GM18873 (cell line): ENCODE measurements at regions not wholly inside any gene's neighbourhood (a gene's known extent, or its start where the extent isn't known, plus 50 kb on each side); places are given as distances from the start of the nearest gene placed in this dataset.
"Not testable (repeated sequence)": the region's sequence is repeated elsewhere in the genome, so short reads cannot be mapped to it uniquely, and the experiment has no call there.

Experiments
- ATAC-seq: cut with Tn5 transposase; IDR thresholded peaks from one replicate; pipeline ENCODE4 v1.9.1; 2021; ENCODE audit warnings: mild to moderate bottlenecking, moderate library complexity, moderate number of reproducible peaks; ENCODE audit not compliant: unreplicated experiment, low FRiP score

DNA sequence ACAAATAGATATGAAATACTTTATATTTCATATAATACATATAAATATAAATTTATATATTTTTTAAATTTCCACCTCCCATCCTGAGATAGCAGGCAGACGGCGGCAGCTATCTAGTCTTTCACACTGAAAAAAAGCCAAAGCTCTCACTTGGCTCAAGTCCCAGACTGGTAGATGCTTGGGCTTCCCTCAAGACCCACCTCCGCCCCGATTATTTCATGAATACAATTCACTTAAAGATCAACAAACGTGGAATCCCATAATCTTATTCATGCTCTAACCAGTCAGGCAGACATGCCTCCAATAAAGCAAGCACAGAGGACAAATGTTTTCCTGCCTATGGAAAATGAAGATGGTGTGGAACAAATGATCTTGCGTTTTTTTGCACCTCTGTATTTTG is 275.9 kb upstream of the NR2F2 start:
- no peak for ATAC-seq

DNA sequence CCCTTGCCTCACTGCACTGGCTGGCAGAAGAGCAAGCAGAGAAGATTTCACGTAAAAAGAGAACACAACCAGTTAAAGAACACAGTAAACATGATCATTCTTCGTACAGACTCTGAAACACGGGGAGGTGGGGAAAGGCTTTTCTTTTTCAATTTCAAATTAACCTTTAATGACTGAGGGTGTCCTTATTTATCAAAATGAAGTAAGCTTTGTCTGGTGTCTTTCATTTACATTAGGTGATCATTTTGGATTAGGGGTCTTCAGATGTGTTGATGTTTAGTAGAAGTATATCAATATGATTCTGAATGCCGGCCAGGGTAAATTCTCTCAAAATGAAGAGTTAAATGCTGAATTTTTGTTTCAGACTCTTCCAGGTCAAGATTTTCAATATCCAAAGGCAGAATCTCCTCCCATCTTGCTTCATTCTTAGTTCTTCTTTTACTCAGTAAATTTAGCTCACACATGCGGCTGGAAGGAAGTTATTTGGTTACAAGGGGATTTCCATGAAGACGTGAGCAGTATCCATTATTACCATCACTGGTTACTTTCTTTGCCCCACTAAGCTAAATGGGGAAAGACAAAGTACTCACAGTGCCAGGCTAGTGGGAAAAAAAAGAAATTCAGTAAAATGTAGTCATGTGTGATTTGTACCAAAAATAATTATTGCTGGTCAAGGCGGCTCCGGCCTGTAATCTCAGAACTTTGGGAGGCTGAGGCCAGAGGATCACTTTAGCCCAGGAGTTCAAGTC is 272.2 kb upstream of the NR2F2 start:
- peak; percentile 93 for ATAC-seq

DNA sequence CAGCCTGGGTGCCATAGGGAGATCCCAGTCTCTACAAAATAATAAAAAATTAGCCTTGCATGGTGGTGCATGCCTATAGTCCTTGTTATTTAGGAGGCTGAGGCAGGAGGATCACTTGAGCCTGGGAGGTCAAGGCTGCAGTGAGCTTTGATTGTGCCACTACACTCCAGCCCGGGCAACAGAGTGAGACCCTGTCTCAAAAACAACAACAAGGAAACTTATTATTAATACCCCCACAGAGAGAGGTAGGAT is 271.7 kb upstream of the NR2F2 start:
- ATAC-seq: not testable (repeated sequence)

DNA sequence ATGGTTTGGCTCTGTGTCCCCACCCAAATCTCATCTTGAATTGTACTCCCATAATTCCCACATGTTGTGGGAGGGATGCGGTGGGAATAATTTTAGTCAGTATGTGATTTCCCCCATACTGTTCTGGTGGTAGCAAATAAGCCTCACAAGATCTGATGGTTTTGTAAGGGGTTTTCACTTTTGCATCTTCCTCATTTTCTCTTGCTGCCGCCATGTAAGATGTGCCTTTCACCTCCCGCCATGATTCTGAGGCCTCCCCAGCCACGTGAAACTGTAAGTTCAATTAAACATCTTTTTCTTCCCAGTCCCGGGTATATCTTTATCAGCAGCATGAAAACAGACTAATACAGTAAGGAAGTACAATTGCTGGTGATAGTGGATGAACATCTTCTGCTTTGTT is 269.9 kb upstream of the NR2F2 start:
- ATAC-seq: not testable (repeated sequence)

DNA sequence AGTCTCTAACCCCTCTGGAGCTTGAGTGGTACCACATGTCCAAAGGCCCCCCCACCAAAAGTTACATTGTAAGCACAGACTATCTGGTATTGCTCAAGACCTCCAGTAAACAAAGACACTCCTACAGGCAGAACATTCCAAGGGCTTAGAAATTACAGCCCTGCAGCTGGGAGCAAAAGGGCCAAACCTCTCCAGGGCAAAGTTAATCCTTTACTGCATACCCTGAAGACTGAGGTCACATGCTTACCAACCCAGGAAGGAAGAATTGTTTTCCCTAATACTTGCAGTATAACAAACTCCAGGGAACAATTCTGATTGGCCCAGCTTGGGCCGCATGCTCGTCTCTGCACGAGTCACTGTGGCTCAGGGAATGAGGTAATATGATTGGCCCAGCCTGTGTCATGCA is 266.1 kb upstream of the NR2F2 start:
- ATAC-seq: no peak

DNA sequence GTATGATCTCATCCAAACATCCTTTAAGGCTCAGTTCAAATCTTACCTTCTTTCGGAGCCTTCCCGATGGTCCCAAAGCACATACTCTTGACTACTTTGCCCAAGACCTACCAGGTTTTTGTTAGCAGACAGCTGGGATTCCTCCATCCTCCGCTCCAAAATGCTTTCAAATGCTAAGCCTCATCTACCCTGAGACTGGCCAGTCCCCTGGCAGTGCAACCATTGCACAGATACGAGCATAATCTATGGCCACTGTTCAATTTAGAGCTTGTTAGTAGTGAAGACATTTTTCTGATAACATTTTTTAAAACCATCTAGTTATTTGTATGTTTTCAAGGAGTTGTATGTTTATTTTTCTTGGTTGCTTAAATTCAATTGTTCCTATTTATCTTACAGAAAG is 264.4 kb upstream of the NR2F2 start:
- no peak for ATAC-seq

DNA sequence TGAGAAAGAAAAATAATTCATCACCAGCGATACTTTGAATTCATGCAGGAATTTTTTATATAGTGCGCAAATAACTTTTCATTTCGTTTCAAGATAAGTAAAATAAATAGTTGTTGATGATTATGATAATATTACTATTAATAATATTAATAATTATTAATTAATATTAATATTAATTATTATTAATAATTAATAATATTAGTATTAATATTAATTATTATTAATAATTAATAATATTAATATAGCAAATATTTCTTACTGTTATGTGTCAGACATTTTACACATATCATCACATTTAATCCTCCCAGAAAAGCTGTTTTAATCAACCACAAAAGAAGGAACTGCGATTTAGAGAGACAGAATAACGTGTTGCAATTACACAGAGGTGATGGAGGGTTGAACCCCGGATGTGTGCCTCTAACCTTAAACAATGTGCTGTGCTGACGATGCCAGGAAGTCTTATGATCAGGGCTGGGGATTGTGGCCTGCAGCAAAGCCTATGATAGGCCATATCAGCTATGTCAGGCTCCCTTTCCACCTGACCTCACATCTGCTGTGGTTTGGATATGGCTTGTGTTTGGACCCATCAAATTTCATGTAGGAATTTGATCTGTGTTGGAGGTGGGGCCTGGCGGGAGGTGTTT is 263.5 kb upstream of the NR2F2 start:
- no peak for ATAC-seq

DNA sequence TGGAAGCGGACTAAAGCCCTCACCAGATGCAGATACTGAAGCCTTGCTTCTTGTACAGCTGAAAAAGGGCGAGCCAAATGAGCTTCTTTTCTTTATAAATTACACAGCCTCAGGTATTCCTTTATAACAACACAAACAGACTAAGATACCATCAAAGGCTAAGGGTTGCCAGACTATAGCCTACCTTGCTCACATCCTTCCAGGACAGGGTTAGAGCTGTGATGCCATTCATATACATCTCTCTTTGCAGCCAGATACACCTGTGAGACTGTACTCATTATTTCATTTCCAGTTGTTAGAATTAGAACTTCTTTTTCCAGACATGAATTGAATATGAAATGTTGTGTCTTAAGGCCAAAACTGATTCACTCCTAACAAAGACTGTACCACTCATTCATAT is 262.8 kb upstream of the NR2F2 start:
- no peak for ATAC-seq

DNA sequence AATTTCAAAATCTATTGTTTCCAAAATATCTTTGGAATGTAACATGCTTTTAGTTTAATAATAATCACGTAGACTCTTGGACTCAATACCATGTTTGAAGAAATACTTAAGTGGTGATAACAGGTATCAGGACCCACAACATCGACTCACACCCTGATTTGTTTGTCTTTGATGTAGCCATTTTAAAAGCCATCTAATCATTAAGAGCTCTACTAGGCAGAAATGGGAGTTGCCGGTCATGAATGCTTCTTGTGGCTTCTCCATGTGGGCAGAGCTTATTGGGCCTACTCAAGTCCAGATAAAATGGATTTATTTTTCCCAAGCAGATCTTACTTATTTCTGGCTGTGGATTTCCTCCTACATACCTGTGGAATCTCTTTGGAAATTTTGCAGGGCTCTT is 261.6 kb upstream of the NR2F2 start:
- no peak for ATAC-seq

DNA sequence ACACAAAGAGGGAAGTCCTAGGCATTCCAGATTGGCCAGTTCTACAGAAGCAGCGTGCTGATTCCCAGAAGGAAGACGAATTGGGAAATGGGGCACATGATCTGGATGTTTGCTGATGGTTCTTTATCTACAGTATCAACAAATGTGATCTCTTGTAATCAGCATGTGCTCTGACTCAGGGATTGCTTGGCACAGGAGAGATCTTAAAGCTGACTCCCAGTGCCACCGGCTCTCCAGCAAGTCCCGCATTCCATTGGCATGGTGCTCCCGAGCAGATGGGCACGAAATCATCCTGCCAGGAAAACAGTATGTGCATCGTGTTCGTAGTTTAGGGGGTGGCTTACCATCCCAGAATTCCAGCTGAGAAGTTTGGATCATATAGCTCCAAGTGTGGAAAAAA is 259.9 kb upstream of the NR2F2 start:
- no peak for ATAC-seq

DNA sequence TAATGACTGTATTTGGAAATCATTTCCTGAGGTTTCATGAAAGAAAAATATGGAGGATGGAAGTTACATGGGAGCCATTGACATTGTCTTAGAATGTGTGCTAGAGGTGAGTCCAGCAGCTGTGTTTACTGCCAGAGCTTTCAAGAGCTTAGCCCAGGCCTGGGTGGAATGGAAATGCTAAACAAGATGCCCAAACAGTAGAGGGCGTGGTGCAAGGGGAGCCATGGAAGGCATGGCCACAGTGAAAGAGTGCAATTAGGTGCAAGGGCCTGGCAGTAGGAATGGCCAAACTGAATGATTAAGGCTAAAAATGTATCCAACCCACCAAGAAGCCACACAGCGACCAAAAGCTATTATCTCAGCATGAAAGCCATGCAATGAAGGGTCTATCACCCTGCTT is 257.7 kb upstream of the NR2F2 start:
- ATAC-seq: no peak

DNA sequence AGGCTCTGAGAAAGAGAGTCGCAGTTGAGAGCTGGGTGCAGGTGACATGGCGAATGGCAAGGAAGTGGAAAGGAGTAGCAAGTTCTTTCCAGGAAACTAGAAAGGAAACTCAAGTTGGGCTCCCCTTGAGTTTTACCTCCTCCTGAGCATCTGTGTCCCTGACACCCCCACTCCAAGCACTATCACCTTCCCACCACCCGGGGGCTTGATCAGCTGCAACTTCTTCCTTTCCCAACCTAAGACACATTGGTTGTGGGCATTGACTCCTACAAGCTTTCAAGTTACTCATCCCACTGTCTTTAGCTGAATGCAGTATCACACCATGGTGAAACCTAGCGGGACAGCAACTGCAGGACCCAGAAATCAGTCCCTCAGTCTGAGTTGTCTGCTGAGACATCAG is 256.6 kb upstream of the NR2F2 start:
- no peak for ATAC-seq

DNA sequence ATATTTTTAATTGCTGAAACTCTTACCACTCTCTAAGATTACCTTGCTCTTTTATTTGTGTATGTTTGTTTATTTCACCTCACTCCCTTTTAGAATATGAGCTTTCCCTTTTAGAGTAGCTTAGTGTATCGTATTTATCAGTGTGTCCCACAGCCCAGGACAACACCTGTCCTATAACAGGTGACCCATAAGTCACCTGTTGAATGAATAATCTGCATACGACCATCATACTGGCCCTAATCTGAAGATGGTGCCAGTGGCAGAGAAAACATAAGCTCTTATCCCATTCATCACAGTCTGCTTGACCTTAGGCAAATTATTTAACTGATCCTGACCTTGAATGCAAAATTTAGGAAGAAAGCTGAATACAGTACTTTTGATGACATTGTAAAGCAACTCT is 254.6 kb upstream of the NR2F2 start:
- ATAC-seq: no peak

DNA sequence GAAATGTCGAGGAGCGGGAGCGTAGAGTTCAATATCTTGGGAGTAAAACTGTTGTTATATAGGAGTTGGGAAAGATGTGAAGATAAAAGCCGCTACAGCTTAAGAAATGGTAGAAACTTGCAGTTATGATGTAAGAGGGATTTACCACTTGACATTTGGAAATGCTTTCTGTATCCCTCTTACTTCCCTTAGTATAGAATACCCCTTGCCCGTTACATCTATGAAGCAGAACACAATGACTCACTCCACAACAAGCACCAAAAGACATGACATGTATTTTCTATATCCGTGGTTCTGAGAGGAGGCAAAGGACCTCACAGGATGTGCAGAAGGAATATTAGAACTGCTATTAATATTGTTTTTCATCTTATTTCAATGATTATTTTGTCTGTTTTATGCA is 254.2 kb upstream of the NR2F2 start:
- no peak for ATAC-seq

DNA sequence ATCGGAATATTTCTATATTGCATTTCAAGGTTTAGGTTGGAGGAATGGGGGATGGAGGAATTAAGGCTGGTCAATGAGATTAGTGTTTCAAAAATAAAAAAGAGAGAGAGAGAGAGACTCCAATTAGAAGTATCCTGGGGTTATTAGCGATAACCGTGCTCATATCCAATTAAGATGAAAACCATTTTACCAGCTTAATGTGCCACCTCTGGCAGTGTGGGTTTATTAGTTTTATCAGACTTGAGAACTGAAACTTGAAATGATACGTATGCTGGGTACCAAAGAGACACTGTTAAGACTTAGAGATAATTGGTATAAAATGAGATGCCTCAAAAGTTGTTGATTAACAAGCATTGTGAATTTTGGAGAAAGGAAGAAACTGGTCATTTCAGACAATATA is 251.5 kb upstream of the NR2F2 start:
- ATAC-seq: no peak

DNA sequence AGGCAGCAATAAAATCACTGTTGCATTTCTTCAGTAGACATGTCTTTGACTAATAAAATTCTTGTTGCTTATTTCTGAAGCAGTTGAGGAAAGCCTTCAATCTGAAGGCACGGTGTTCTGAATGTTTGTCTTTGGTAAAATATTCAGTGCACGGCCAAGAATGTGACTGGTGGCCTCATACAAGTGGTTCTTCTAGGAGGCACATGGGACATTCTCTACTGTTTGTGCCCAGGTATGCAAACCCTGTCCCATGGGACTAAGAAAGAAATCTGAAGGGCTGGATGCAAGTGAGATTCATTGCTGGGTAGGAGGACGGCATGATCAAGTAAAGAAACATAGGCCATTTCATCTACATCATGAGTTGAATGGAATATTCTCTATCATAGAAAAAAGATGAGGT is 250.6 kb upstream of the NR2F2 start:
- no peak for ATAC-seq

DNA sequence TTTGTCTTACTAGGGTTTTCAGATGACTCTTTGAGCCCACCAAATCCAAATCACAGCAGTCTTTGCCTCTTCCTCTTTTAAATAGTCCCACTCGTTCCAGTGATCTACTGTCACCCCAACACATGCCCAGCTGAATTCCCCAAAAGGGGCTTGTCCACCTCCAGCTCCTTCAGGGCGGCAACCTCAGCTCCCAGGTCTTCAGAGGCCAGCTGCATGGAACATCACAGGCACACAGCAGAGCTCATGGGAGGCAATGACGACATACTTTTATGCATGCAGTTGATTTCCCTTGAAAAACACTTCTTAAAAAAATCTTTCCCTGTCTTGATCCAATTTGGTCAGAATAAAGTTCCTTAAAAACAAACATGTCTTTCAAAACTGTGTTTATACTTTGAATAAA is 244.3 kb upstream of the NR2F2 start:
- ATAC-seq: no peak

DNA sequence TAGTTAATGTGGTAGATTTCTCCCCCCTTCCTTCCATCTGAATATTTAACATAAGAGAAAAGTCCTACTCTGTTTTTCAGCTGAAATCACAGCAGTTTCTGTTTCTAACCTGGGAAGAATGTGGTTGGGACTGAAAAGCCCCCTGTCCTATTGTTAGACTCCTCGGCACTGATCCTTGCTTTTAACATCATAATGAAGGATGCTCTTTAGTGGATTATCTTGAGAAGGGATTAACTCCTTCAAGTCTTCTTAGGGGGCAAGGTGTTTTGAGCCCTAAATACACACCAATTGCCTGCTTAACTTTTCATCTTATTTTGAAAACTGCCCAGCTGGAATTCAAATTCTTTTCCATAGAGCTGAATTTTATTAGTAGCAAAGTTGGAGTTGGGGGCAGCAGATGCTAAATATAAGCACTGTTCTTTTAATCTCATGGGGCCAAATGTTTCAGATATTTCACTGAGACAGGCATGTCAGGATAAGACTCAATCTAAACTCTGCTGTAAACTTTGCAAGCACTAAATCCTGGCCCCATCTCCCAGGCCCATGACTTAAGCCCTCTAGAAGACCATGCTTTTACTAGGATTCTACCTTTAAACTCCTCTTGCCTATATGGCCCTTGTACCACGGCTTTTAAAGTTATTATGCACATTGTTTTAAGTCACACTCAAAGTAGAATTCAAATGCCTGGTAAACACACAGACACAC is 243.2 kb upstream of the NR2F2 start:
- no peak for ATAC-seq

DNA sequence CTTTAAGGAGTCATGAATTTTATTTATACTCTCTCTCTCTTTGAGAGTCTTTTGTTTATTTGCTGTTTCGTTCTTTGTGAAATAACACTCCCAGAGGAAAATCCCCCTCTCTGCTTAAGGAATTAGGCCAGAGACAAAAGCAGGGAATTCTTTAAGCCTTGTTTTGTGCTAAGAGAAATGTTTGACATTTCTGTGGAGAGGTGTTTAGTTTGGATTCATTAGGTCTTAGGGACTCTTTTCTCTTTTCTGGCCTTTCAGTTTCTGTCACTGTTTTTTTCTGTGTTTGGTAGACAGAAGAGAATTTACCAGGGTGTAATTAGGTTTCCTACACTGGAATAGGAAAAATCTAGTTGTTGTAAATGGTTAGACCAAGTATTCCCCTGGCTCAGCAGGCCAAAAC is 241.8 kb upstream of the NR2F2 start:
- ATAC-seq: no peak

DNA sequence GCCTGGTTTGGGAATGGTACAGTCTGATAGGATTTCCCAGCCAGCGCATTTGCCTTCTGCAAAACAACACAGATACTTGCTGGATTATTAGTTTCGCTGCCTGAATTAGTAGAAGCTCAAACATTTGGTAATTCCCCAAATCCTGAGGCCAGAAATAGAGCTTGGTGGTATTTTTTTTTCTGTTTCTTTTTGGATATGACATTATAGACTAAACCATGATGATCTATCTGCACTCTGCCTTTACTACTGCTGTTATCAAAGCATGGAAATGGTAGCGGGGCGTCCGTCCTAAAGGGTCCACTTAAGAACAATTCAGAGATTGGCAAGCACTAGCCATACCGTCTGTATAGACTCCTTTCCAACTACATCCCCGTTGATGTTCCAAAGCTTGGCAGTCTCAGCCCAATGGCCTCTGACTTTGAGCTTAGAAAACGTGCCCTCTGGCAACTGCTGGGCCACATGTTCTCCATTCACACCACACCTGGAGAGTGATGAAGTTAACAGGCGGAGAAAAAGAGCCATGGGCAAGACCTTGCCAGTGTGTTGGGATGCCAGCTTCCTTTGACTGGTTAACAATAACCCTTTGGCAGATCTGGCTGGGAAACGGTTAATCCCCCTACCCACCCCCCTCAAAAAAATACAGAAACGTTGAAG is 241.0 kb upstream of the NR2F2 start:
- peak; percentile 71 for ATAC-seq

DNA sequence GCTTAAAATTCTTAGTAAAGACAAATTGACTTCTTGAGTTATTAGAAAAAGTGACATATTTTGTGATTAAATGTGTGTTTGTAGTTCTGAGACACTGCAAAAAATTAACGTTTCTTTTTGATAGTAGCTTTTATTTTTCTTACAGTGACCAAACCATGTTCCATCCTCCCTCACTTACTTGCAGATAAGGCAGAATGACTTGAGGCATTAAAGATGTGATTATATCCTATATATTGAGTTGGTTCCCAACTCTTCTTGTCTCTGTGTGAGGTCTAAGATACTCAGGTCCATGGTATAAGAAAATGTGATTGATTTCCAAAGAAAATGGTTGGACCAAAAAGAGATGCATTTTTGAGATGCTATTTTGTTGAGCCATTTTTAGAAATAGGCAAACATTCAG is 238.3 kb upstream of the NR2F2 start:
- no peak for ATAC-seq

DNA sequence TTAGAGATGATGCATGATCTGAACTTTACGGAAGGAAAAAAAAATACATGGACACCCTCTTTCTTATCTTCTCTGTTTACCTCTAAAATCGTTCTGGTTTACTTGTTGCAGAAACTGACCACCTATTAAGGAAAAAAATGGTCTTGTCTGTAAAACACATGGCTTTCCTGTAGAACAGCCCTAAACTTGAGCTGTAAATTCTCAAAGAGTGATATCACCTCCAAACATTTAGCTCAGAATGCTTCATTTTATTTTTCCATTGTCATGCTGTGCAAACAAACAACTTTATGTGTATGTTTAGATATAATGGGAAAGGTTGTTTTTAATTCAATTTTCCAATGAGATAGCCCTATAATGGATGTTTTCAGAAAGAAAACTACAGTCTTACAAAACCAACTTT is 237.4 kb upstream of the NR2F2 start:
- ATAC-seq: no peak
